DND-41 (cell line): ENCODE measurements at regions not wholly inside any gene's neighbourhood (a gene's known extent, or its start where the extent isn't known, plus 50 kb on each side); places are given as distances from the start of the nearest gene placed in this dataset.

Experiments
- CTCF ChIP-seq: IDR thresholded peaks from 2 replicates; pipeline ENCODE4 v1.5.1; 2012; ENCODE audit warnings: borderline replicate concordance, low read length, moderate library complexity, mild to moderate bottlenecking; ENCODE audit not compliant: poor library complexity, severe bottlenecking; ENCODE audit errors: extremely low read depth
- EZH2 ChIP-seq: IDR thresholded peaks from 3 replicates; pipeline ENCODE4 v1.6.1; 2012; ENCODE audit warnings: borderline replicate concordance, low read depth, mild to moderate bottlenecking, moderate library complexity, low read length, inconsistent platforms; ENCODE audit not compliant: severe bottlenecking

- no peak for TF ChIP-seq CTCF
- no peak for TF ChIP-seq EZH2
Measured at GRCh38 chr9:108265065-108265464, 590.7 kb downstream of the ACTL7B start.
